Keratinocyte (primary cell): ENCODE measurements at regions not wholly inside any gene's neighbourhood (a gene's known extent, or its start where the extent isn't known, plus 50 kb on each side); places are given as distances from the start of the nearest gene placed in this dataset.
"Not testable (repeated sequence)": the region's sequence is repeated elsewhere in the genome, so short reads cannot be mapped to it uniquely, and the experiment has no call there.

ENCODE experiments used
- DNase-seq: peaks from one replicate; pipeline ENCODE4 v3.0.0-alpha.2; 2011; ENCODE audit warnings: low read depth, missing footprints, low spot score
- FAIRE-seq: peaks from 2 replicates; lab custom pipeline; 2011; peaks lifted over from hg19 to GRCh38; lab: Jason Lieb, UNC
- H2AFZ ChIP-seq: 2 replicates; pipeline ENCODE4 v1.6.0; 2012; ENCODE audit warnings: low read length, control low read depth, inconsistent platforms; ENCODE audit not compliant: control insufficient read depth
- H3K27ac ChIP-seq: 2 replicates; pipeline ENCODE4 v1.5.1; 2011; ENCODE audit warnings: low read length; ENCODE audit not compliant: control insufficient read depth, insufficient read depth
- H3K27me3 ChIP-seq: 3 replicates; pipeline ENCODE4 v1.6.0; 2011; ENCODE audit warnings: low read length; ENCODE audit not compliant: control insufficient read depth, insufficient read depth; ENCODE audit errors: extremely low read depth
- H3K36me3 ChIP-seq, 2 experiments: 2 replicates in 1 of 2; 3 replicates in 1 of 2; pipeline ENCODE4 v1.5.1; 2011; ENCODE audit warnings: low read length in 2 of 2, mild to moderate bottlenecking in 1 of 2; ENCODE audit not compliant: control insufficient read depth in 2 of 2, insufficient read depth in 2 of 2; ENCODE audit errors: extremely low read depth in 1 of 2
- H3K4me1 ChIP-seq: 3 replicates; pipeline ENCODE4 v1.5.1; 2011; ENCODE audit warnings: low read length; ENCODE audit not compliant: control insufficient read depth, insufficient read depth; ENCODE audit errors: extremely low read depth
- H3K4me2 ChIP-seq: 3 replicates; pipeline ENCODE4 v1.6.0; 2011; ENCODE audit warnings: low read depth, low read length; ENCODE audit not compliant: control insufficient read depth, insufficient read depth; ENCODE audit errors: extremely low read depth
- H3K4me3 ChIP-seq, 3 experiments: fragments of 200-600 bp in 1 of 3; sonication (generic) in 1 of 3; 2 replicates in 2 of 3; 3 replicates in 1 of 3; pipeline ENCODE4 v1.5.1; 2011 to 2016; ENCODE audit warnings: low read length in 3 of 3, mild to moderate bottlenecking in 3 of 3, control low read depth in 2 of 3, inconsistent platforms in 1 of 3, low read depth in 1 of 3, mixed read lengths in 1 of 3, mixed run types in 1 of 3, moderate library complexity in 1 of 3; ENCODE audit not compliant: control insufficient read depth in 2 of 3, insufficient read depth in 2 of 3; ENCODE audit errors: extremely low read depth in 1 of 3
- H3K79me2 ChIP-seq: 2 replicates; pipeline ENCODE4 v1.6.0; 2012; ENCODE audit warnings: low read length; ENCODE audit not compliant: control insufficient read depth, insufficient read depth
- H3K9ac ChIP-seq: 3 replicates; pipeline ENCODE4 v1.6.0; 2011; ENCODE audit warnings: low read length; ENCODE audit not compliant: control insufficient read depth, insufficient read depth; ENCODE audit errors: extremely low read depth
- H3K9me1 ChIP-seq: 3 replicates; pipeline ENCODE4 v1.6.0; 2011; ENCODE audit warnings: low read length; ENCODE audit not compliant: control insufficient read depth, insufficient read depth; ENCODE audit errors: extremely low read depth
- H3K9me3 ChIP-seq: 2 replicates; pipeline ENCODE4 v1.5.1; 2012; ENCODE audit warnings: low read depth, low read length; ENCODE audit not compliant: control insufficient read depth
- H4K20me1 ChIP-seq: 3 replicates; pipeline ENCODE4 v1.6.0; 2011; ENCODE audit warnings: low read length; ENCODE audit not compliant: control insufficient read depth, insufficient read depth; ENCODE audit errors: extremely low read depth
- CTCF ChIP-seq, 3 experiments: IDR thresholded peaks in 1 of 3; conservative IDR thresholded peaks in 1 of 3; optimal IDR thresholded peaks in 1 of 3; 2 replicates in 2 of 3; 3 replicates in 1 of 3; pipeline versions ENCODE3 to v1.5.1; 2011; ENCODE audit warnings: low read length in 3 of 3, mild to moderate bottlenecking in 3 of 3, moderate library complexity in 2 of 3, control low read depth in 1 of 3, inconsistent platforms in 1 of 3; ENCODE audit not compliant: insufficient read depth in 2 of 3; ENCODE audit errors: extremely low read depth in 1 of 3
- EZH2 ChIP-seq: IDR thresholded peaks from one replicate; pipeline ENCODE4 v1.6.1; 2012; ENCODE audit warnings: inconsistent platforms, mild to moderate bottlenecking, low read length, moderate library complexity
- dilution Hi-C: fragments of 300-500 bp; cut with MboI; formaldehyde crosslinking; loops from one replicate; pipeline ENCODE4 v1.7.0; 2020; ENCODE audit warnings: low sequenced_read_pairs; ENCODE audit not compliant: extremely low pct_ligation_motif_present

GRCh38 chr14:98006008-98006407, 1208.8 kb downstream of the VRK1 start:
- no peak overlapping the region for H3K4me3 ChIP-seq
- FAIRE-seq = no peak
- dilution Hi-C loops = no loop called here
- no peak for TF ChIP-seq CTCF (optimal IDR thresholded peaks at IDR 0.05 in 1 of 3, IDR thresholded peaks at IDR 0.05 in 1 of 3, conservative IDR thresholded peaks at IDR 0.05 in 1 of 3; ENCODE audit: extremely low read depth in 1 of 3, insufficient read depth in 2 of 3, low read length in 3 of 3)
- TF ChIP-seq EZH2 = no peak
- no peaks in the 10 kb centered on the region for H3K27me3 ChIP-seq
- no peak for DNase-seq
- no peaks in the 10 kb centered on the region for H3K9me3 ChIP-seq
- H3K27ac ChIP-seq = no peak overlapping the region
- H3K9me1 ChIP-seq = no peaks in the 10 kb centered on the region
- H3K36me3 ChIP-seq = no peaks in the 10 kb centered on the region
- no peak overlapping the region for H3K4me2 ChIP-seq
- no peaks in the 10 kb centered on the region for H4K20me1 ChIP-seq
- H2AFZ ChIP-seq = no peak overlapping the region
- no peak overlapping the region for H3K9ac ChIP-seq
- H3K79me2 ChIP-seq = no peaks in the 10 kb centered on the region
- H3K4me1 ChIP-seq = no peaks in the 10 kb centered on the region

- Histone ChIP-seq H3K4me2 (no peak overlapping the region), H3K9me3 (no peaks in the 10 kb centered on the region), H4K20me1 (no peaks in the 10 kb centered on the region), H3K27me3 (no peaks in the 10 kb centered on the region), H3K9me1 (no peaks in the 10 kb centered on the region), H3K79me2 (no peaks in the 10 kb centered on the region), H3K36me3 (no peaks in the 10 kb centered on the region), H3K4me3 (no peak overlapping the region), H3K4me1 (no peaks in the 10 kb centered on the region), H3K9ac (no peak overlapping the region), H2AFZ (no peak overlapping the region), H3K27ac (no peak overlapping the region)
- DNase-seq (no peak), FAIRE-seq (no peak)
- TF ChIP-seq EZH2 = no peak
- TF ChIP-seq CTCF (optimal IDR thresholded peaks at IDR 0.05 in 1 of 3, IDR thresholded peaks at IDR 0.05 in 1 of 3, conservative IDR thresholded peaks at IDR 0.05 in 1 of 3; ENCODE audit: extremely low read depth in 1 of 3, insufficient read depth in 2 of 3, low read length in 3 of 3) = no peak
- dilution Hi-C loops = no loop called here
Observed at GRCh38 chr14:98008381-98009113, 1211.4 kb downstream of the VRK1 start.

- H3K4me2 ChIP-seq, dilution Hi-C loops: not testable (repeated sequence)
Observed at GRCh38 chr14:98009177-98009576, 1212.0 kb downstream of the VRK1 start.

More at GRCh38 chr14:98009177-98009576, 1212.0 kb downstream of the VRK1 start:
- H3K27me3 ChIP-seq, H3K27ac ChIP-seq, H3K36me3 ChIP-seq, H3K9me1 ChIP-seq, H2AFZ ChIP-seq, FAIRE-seq, DNase-seq, H3K4me3 ChIP-seq, H4K20me1 ChIP-seq, H3K9me3 ChIP-seq, H3K4me1 ChIP-seq, H3K9ac ChIP-seq, H3K79me2 ChIP-seq: not testable (repeated sequence)
